Parathyroid adenoma (tissue), 2 donors: ENCODE measurements at regions not wholly inside any gene's neighbourhood (a gene's known extent, or its start where the extent isn't known, plus 50 kb on each side); places are given as distances from the start of the nearest gene placed in this dataset.

ENCODE experiments used
- H2AFZ ChIP-seq: fragments of 300-600 bp; sonication (generic); one replicate; pipeline ENCODE4 v1.7.0; 2017; ENCODE audit warnings: antibody characterized with exemption, mild to moderate bottlenecking
- H3K27ac ChIP-seq: fragments of 300-600 bp; sonication (generic); one replicate; pipeline ENCODE4 v1.7.0; 2017
- H3K27me3 ChIP-seq: fragments of 300-600 bp; sonication (generic); one replicate; pipeline ENCODE4 v1.7.0; 2017; ENCODE audit warnings: low read length; ENCODE audit not compliant: control insufficient read depth, insufficient read depth
- H3K36me3 ChIP-seq: fragments of 300-600 bp; sonication (generic); one replicate; pipeline ENCODE4 v1.7.0; 2017; ENCODE audit warnings: low read length; ENCODE audit not compliant: control insufficient read depth, insufficient read depth
- H3K4me1 ChIP-seq: fragments of 300-600 bp; sonication (generic); one replicate; pipeline ENCODE4 v1.7.0; 2017; ENCODE audit warnings: control low read depth
- H3K4me2 ChIP-seq: fragments of 300-600 bp; sonication (generic); one replicate; pipeline ENCODE4 v1.7.0; 2017; ENCODE audit warnings: low read length
- H3K4me3 ChIP-seq: fragments of 300-600 bp; sonication (generic); one replicate; pipeline ENCODE4 v1.7.0; 2017; ENCODE audit warnings: low read depth, low read length
- H3K79me2 ChIP-seq: fragments of 300-600 bp; sonication (generic); one replicate; pipeline ENCODE4 v1.7.0; 2017; ENCODE audit warnings: control low read depth
- H3K9ac ChIP-seq: fragments of 300-600 bp; sonication (generic); one replicate; pipeline ENCODE4 v1.7.0; 2017; ENCODE audit warnings: mild to moderate bottlenecking
- H3K9me3 ChIP-seq: fragments of 300-600 bp; sonication (generic); one replicate; pipeline ENCODE4 v1.7.0; 2017; ENCODE audit warnings: low read length; ENCODE audit not compliant: control insufficient read depth
- CTCF ChIP-seq: fragments of 300-600 bp; sonication (generic); IDR thresholded peaks from one replicate; pipeline ENCODE4 v1.7.0; 2017; ENCODE audit warnings: antibody characterized with exemption, mild to moderate bottlenecking
- donor health status: primary hyperparathyroidism.

- Histone ChIP-seq H3K4me3 (no peak overlapping the region), H3K79me2 (no peaks in the 10 kb centered on the region), H2AFZ (no peak overlapping the region), H3K9ac (no peak overlapping the region), H3K4me2 (no peak overlapping the region), H3K9me3 (no peaks in the 10 kb centered on the region), H3K4me1 (no peaks in the 10 kb centered on the region), H3K27ac (no peak overlapping the region), H3K27me3 (no peaks in the 10 kb centered on the region), H3K36me3 (no peaks in the 10 kb centered on the region)
- TF ChIP-seq CTCF = no peak
Observed at GRCh38 chr6:104404377-104404776, 455.3 kb downstream of the HACE1 start.

- TF ChIP-seq CTCF = no peak
- Histone ChIP-seq H3K4me1 (no peaks in the 10 kb centered on the region), H2AFZ (no peak overlapping the region), H3K4me3 (no peak overlapping the region), H3K9me3 (no peaks in the 10 kb centered on the region), H3K9ac (no peak overlapping the region), H3K27ac (no peak overlapping the region), H3K79me2 (no peaks in the 10 kb centered on the region), H3K4me2 (no peak overlapping the region), H3K36me3 (no peaks in the 10 kb centered on the region), H3K27me3 (no peaks in the 10 kb centered on the region)
Observed at GRCh38 chr6:104402572-104402971, 457.1 kb downstream of the HACE1 start.

- H3K4me1 ChIP-seq = no peaks in the 10 kb centered on the region
- no peaks in the 10 kb centered on the region for H3K36me3 ChIP-seq
- H3K79me2 ChIP-seq = no peaks in the 10 kb centered on the region
- no peak overlapping the region for H3K9ac ChIP-seq
- no peak for TF ChIP-seq CTCF
- H3K4me3 ChIP-seq = no peak overlapping the region
- H3K9me3 ChIP-seq = no peaks in the 10 kb centered on the region
- H3K27me3 ChIP-seq = no peaks in the 10 kb centered on the region
- H3K4me2 ChIP-seq = no peak overlapping the region
- no peak overlapping the region for H3K27ac ChIP-seq
- no peak overlapping the region for H2AFZ ChIP-seq
Observed at GRCh38 chr6:104401926-104402325, 457.8 kb downstream of the HACE1 start.

GRCh38 chr6:104400844-104401243 lies 458.9 kb downstream of the HACE1 start:
- H3K4me3 ChIP-seq = no peak overlapping the region

More at GRCh38 chr6:104400844-104401243, 458.9 kb downstream of the HACE1 start:
- Histone ChIP-seq H3K4me1 (no peaks in the 10 kb centered on the region), H3K4me2 (no peak overlapping the region), H3K9ac (no peak overlapping the region), H2AFZ (no peak overlapping the region), H3K9me3 (no peaks in the 10 kb centered on the region), H3K79me2 (no peaks in the 10 kb centered on the region), H3K27ac (no peak overlapping the region), H3K36me3 (no peaks in the 10 kb centered on the region), H3K27me3 (no peaks in the 10 kb centered on the region)
- no peak for TF ChIP-seq CTCF
